B cell (primary cell): ENCODE measurements at regions not wholly inside any gene's neighbourhood (a gene's known extent, or its start where the extent isn't known, plus 50 kb on each side); places are given as distances from the start of the nearest gene placed in this dataset.

Experiments
- ATAC-seq: fragments of 200-7000 bp; cut with Tn5 transposase; one replicate; pipeline ENCODE4 v1.10.0; 2021; ENCODE audit warnings: low read depth, mild to moderate bottlenecking, moderate number of reproducible peaks, moderate library complexity
- CTCF ChIA-PET: fragments of 350-600 bp; sonication (Branson Sonifier 250); formaldehyde crosslinking; loops from one replicate; lab custom pipeline; 2021; ENCODE audit warnings: antibody characterized with exemption, inconsistent platforms; lab: Charles Lee
- POLR2A ChIA-PET: fragments of 350-600 bp; sonication (Branson Sonifier 250); formaldehyde crosslinking; loops from one replicate; lab custom pipeline; 2021; ENCODE audit warnings: antibody characterized with exemption; lab: Charles Lee
- DNase-seq: peaks from one replicate; pipeline ENCODE4 v3.0.0; 2013
- H2AFZ ChIP-seq: 2 replicates; pipeline ENCODE4 v1.6.1; 2012; ENCODE audit warnings: mild to moderate bottlenecking, low read depth, low read length; ENCODE audit not compliant: insufficient read depth, poor library complexity, severe bottlenecking
- H3K27ac ChIP-seq, 2 donors: 1 replicate in 1 of 2; 2 replicates in 1 of 2; pipeline ENCODE4 v1.5.1; 2012 to 2013; ENCODE audit warnings: low read length in 2 of 2, mild to moderate bottlenecking in 2 of 2, moderate library complexity in 1 of 2
- H3K27me3 ChIP-seq, 4 experiments: fragments of 200-600 bp in 1 of 4; sonication (generic) in 1 of 4; replicated peaks in 1 of 4; 1 replicate in 2 of 4; 2 replicates in 2 of 4; pipeline versions ENCODE4 v1.6.1 to v1.7.0; 2013 to 2016; ENCODE audit warnings: low read length in 3 of 4, mild to moderate bottlenecking in 2 of 4, mixed read lengths in 1 of 4, moderate library complexity in 1 of 4; ENCODE audit not compliant: insufficient read depth in 4 of 4, control insufficient read depth in 3 of 4; ENCODE audit errors: control extremely low read depth in 1 of 4
- H3K36me3 ChIP-seq, 2 experiments: replicated peaks in 1 of 2; 1 replicate in 1 of 2; 2 replicates in 1 of 2; pipeline versions ENCODE4 v1.6.1 to v1.7.1; 2013; ENCODE audit warnings: low read length in 1 of 2; ENCODE audit not compliant: insufficient read depth in 2 of 2, control insufficient read depth in 1 of 2; ENCODE audit errors: control extremely low read depth in 1 of 2, extremely low read depth in 1 of 2
- H3K4me1 ChIP-seq, 2 donors: fragments of 200-600 bp in 1 of 2; sonication (generic) in 1 of 2; 1 replicate in 1 of 2; 2 replicates in 1 of 2; pipeline versions ENCODE4 v1.5.1 to v1.6.1; 2013 to 2017; ENCODE audit warnings: low read length in 2 of 2; ENCODE audit not compliant: control insufficient read depth in 2 of 2, insufficient read depth in 2 of 2
- H3K4me2 ChIP-seq: replicated peaks from 2 replicates; pipeline ENCODE3; 2012; ENCODE audit warnings: mild to moderate bottlenecking, low read depth, low read length; ENCODE audit not compliant: poor library complexity, severe bottlenecking
- H3K4me3 ChIP-seq, 5 experiments: fragments of 200-600 bp in 1 of 5; sonication (generic) in 1 of 5; 1 replicate in 3 of 5; 2 replicates in 2 of 5; pipeline versions ENCODE4 v1.5.1 to v1.7.0; 2011 to 2016; ENCODE audit warnings: low read length in 4 of 5, mild to moderate bottlenecking in 4 of 5, low read depth in 2 of 5, control low read depth in 1 of 5, moderate library complexity in 1 of 5; ENCODE audit not compliant: insufficient read depth in 1 of 5; ENCODE audit errors: control extremely low read depth in 1 of 5, extremely low read depth in 1 of 5
- H3K79me2 ChIP-seq: fragments of 200-600 bp; sonication (generic); one replicate; pipeline ENCODE4 v1.6.0; 2016; ENCODE audit warnings: low read length; ENCODE audit not compliant: control insufficient read depth, insufficient read depth
- H3K9ac ChIP-seq: fragments of 200-600 bp; sonication (generic); 2 replicates; pipeline ENCODE4 v1.6.1; 2017; ENCODE audit warnings: mild to moderate bottlenecking, low read length, moderate library complexity
- H3K9me3 ChIP-seq, 3 donors: one replicate each; pipeline versions ENCODE4 v1.6.1 to v1.7.1; 2013; ENCODE audit warnings: low read length in 2 of 3; ENCODE audit not compliant: control insufficient read depth in 2 of 3, insufficient read depth in 1 of 3; ENCODE audit errors: control extremely low read depth in 1 of 3
- H4K20me1 ChIP-seq: 2 replicates; pipeline ENCODE4 v1.6.0; 2012; ENCODE audit warnings: mild to moderate bottlenecking, low read length; ENCODE audit not compliant: insufficient read depth, control insufficient read depth, poor library complexity, severe bottlenecking
- H3K27ac Mint-ChIP-seq: one replicate; pipeline ENCODE4 v1.8.0; 2021; ENCODE audit warnings: mixed read lengths
- H3K27me3 Mint-ChIP-seq: one replicate; pipeline ENCODE4 v1.8.0; 2021; ENCODE audit warnings: mixed read lengths
- H3K4me1 Mint-ChIP-seq: one replicate; pipeline ENCODE4 v1.8.0; 2021; ENCODE audit warnings: mixed read lengths
- H3K4me3 Mint-ChIP-seq: one replicate; pipeline ENCODE4 v1.8.0; 2021; ENCODE audit warnings: mixed read lengths
- H3K9me3 Mint-ChIP-seq: one replicate; pipeline ENCODE4 v1.8.0; 2022; ENCODE audit warnings: mixed read lengths; ENCODE audit not compliant: insufficient read depth
- CTCF ChIP-seq: fragments of 200-600 bp; IDR thresholded peaks from one replicate; pipeline ENCODE4 v1.8.0; 2022; ENCODE audit warnings: antibody characterized with exemption, mild to moderate bottlenecking
- EZH2 ChIP-seq: IDR thresholded peaks from 2 replicates; pipeline ENCODE4 v1.6.1; 2012; ENCODE audit warnings: borderline replicate concordance, low read depth, mild to moderate bottlenecking, moderate library complexity, low read length; ENCODE audit not compliant: insufficient read depth, poor library complexity, severe bottlenecking
- WGBS: methylation state at CpG from one replicate; pipeline ENCODE4 v1.1.5; 2013; ENCODE audit warnings: missing lambda C conversion rate; ENCODE audit not compliant: insufficient coverage; 5-methylcytosine and 5-hydroxymethylcytosine counted together
- intact Hi-C: fragments of 100-400 bp; cut with micrococcal nuclease; formaldehyde crosslinking; loops from one replicate; pipeline ENCODE4 v1.10.0; 2022

GRCh38 chr18:60130284-60130683, 230.5 kb downstream of the PMAIP1 start:
- CTCF ChIA-PET, result no interaction called here
- Histone ChIP-seq H3K79me2 (no peaks in the 10 kb centered on the region), H3K36me3 (no peaks in the 10 kb centered on the region), H3K4me3 (no peak overlapping the region), H3K9me3 (no peaks in the 10 kb centered on the region), H2AFZ (no peak overlapping the region), H3K4me2 (no peak overlapping the region), H3K27ac (no peak overlapping the region), H3K4me1 (no peaks in the 10 kb centered on the region), H3K9ac (no peak overlapping the region), H4K20me1 (no peaks in the 10 kb centered on the region), H3K27me3 (no peaks in the 10 kb centered on the region)
- no peak overlapping the region for H3K4me3 Mint-ChIP-seq
- POLR2A ChIA-PET, result no interaction called here
- H3K27ac Mint-ChIP-seq, result no peak overlapping the region
- no peak for DNase-seq
- H3K4me1 Mint-ChIP-seq, result no peaks in the 10 kb centered on the region
- intact Hi-C loops, result no loop called here
- no peaks in the 10 kb centered on the region for H3K9me3 Mint-ChIP-seq
- no peak for ATAC-seq
- H3K27me3 Mint-ChIP-seq, result peaks cover under 1% of the 10 kb centered on the region
- TF ChIP-seq EZH2 (no peak), CTCF (no peak)

DNA sequence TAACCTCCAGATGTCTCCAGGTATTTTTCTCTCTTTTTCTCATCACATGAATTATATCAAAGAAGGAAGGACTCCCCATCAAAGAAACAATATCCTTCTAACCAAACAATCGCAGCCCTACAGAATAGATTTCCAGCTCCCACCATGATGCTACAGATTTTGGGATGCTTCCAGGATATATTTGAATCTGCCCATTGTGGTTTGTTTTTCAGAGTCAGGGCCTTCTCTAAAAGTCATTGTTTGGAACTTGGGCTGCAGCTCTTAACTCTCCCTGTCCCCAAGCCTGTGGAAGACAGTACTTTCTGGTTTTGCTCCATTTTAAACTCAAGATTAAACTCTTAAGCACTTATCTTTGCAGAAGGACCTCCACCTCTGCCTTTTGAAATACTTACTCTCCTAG, 223.2 kb downstream of the PMAIP1 start:
- H3K27me3 ChIP-seq, result no peaks in the 10 kb centered on the region
- no peak for TF ChIP-seq CTCF
- TF ChIP-seq EZH2, result no peak
- POLR2A ChIA-PET, result no interaction called here
- no peak for DNase-seq
- Mint-ChIP-seq H3K27me3 (no peaks in the 10 kb centered on the region), H3K4me1 (no peaks in the 10 kb centered on the region), H3K27ac (no peak overlapping the region), H3K4me3 (no peak overlapping the region), H3K9me3 (no peaks in the 10 kb centered on the region)
- no peak overlapping the region for H3K4me2 ChIP-seq
- H3K36me3 ChIP-seq, result no peaks in the 10 kb centered on the region
- H3K9ac ChIP-seq, result no peak overlapping the region
- ATAC-seq, result no peak
- no CpG with 5 or more reads among the region's 1 CpG for WGBS
- no peaks in the 10 kb centered on the region for H3K79me2 ChIP-seq
- H3K27ac ChIP-seq, result no peak overlapping the region
- no peaks in the 10 kb centered on the region for H3K4me1 ChIP-seq
- H4K20me1 ChIP-seq, result no peaks in the 10 kb centered on the region
- no peak overlapping the region for H2AFZ ChIP-seq
- intact Hi-C loops, result no loop called here
- no peaks in the 10 kb centered on the region for H3K9me3 ChIP-seq
- H3K4me3 ChIP-seq, result no peak overlapping the region
- CTCF ChIA-PET, result interaction anchor here (1.3 kb wide), 1 partner anchor 9 kb away, joined by 3 read pairs; no protein-coding TSS in a partner anchor
